BJ (cell line): ENCODE measurements at regions not wholly inside any gene's neighbourhood (a gene's known extent, or its start where the extent isn't known, plus 50 kb on each side); places are given as distances from the start of the nearest gene placed in this dataset.
"Not testable (repeated sequence)": the region's sequence is repeated elsewhere in the genome, so short reads cannot be mapped to it uniquely, and the experiment has no call there.

Experiments
- CTCF ChIA-PET: fragments of 350-600 bp; formaldehyde crosslinking; extraction: SDS; loops from one replicate; lab custom pipeline; 2021; ENCODE audit warnings: antibody characterized with exemption, inconsistent platforms; lab: Yijun Ruan, JAX
- POLR2A ChIA-PET: fragments of 300-600 bp; sonication (Branson Sonifier 250); formaldehyde crosslinking; extraction: SDS; loops from one replicate; lab custom pipeline; 2021; ENCODE audit warnings: antibody characterized with exemption; lab: Charles Lee
- DNase-seq: peaks from one replicate; pipeline ENCODE4 v3.0.0-alpha.2; 2011; ENCODE audit warnings: low read depth
- H3K27me3 ChIP-seq: 2 replicates; pipeline ENCODE4 v1.6.0; 2011; ENCODE audit warnings: low read length; ENCODE audit not compliant: control insufficient read depth, insufficient read depth
- H3K36me3 ChIP-seq: 2 replicates; pipeline ENCODE4 v1.5.1; 2011; ENCODE audit warnings: low read length; ENCODE audit not compliant: control insufficient read depth, insufficient read depth
- H3K4me3 ChIP-seq: 2 replicates; pipeline ENCODE4 v1.5.1; 2011; ENCODE audit warnings: low read depth, mild to moderate bottlenecking, control low read depth, low read length
- TF ChIP-seq, protein P1 (sequence below): IDR thresholded peaks from 2 replicates; pipeline ENCODE4 v1.5.1; 2011; ENCODE audit warnings: low read depth, mild to moderate bottlenecking, control low read depth, inconsistent platforms, low read length, moderate library complexity; ENCODE audit not compliant: insufficient read depth

DNA sequence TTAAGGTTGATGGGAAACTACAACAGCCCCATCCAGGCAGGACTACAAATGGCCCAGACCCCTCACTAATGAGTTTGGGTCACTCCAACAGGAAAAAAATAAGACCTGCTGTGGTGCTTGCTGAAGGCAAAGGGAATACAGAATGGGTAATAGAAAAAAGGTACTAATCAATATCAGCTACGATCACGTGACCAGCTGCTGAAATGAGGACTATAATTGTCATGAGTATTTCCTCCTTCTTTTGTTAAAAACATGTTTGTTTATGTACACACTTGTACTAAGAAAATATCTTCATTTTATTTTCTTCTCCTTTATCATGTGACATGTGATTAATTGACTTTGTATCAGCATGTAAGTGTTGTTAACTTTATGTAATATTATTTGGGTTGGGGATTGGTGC lies 199.9 kb downstream of the GJA1 start:
- ChIA-PET POLR2A (no interaction called here), CTCF (no interaction called here)
- no peaks in the 10 kb centered on the region for H3K36me3 ChIP-seq
- no peaks in the 10 kb centered on the region for H3K27me3 ChIP-seq
- no peak overlapping the region for H3K4me3 ChIP-seq
- DNase-seq = no peak
- TF ChIP-seq, protein P1, sequence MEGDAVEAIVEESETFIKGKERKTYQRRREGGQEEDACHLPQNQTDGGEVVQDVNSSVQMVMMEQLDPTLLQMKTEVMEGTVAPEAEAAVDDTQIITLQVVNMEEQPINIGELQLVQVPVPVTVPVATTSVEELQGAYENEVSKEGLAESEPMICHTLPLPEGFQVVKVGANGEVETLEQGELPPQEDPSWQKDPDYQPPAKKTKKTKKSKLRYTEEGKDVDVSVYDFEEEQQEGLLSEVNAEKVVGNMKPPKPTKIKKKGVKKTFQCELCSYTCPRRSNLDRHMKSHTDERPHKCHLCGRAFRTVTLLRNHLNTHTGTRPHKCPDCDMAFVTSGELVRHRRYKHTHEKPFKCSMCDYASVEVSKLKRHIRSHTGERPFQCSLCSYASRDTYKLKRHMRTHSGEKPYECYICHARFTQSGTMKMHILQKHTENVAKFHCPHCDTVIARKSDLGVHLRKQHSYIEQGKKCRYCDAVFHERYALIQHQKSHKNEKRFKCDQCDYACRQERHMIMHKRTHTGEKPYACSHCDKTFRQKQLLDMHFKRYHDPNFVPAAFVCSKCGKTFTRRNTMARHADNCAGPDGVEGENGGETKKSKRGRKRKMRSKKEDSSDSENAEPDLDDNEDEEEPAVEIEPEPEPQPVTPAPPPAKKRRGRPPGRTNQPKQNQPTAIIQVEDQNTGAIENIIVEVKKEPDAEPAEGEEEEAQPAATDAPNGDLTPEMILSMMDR = no peak

DNA sequence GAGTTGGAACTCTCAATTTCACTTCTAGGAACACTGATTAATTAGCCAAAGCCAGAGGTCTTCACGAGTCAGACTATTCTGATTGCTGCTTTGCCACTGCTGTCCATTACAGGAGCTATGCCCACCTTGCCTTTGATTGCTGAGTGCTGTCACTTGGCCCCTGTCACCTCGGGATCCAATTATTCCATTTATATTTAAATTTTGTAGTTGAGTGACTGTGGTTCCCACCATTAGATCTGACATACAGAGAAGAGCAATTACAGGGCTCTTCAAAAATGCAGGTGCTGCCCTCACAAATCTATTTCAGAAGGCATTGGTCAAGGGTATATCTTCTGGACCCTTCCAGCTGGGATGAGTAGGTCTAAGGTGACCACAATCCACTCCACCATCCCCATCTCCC lies 200.8 kb downstream of the GJA1 start:
- POLR2A ChIA-PET, H3K4me3 ChIP-seq, DNase-seq, H3K27me3 ChIP-seq, H3K36me3 ChIP-seq, CTCF ChIA-PET: not testable (repeated sequence)

DNA sequence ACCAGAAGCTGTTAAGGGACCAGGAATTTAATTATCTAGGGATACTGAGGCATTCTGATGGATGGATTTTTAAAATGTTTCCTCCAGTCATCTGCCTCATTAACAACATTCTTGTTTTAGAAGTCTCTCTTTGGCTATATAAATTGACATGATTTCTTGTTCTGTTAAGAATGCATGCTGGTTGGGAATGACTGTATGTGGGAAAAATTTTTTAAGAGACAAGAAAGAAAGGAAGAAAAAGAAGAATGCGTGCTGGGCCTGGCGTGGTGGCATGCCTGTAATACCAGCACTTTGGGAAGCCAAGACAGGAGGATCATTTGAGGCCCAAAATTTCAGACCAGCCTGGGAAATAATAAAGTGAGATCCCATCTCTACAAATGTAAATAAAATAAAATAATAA lies 203.6 kb downstream of the GJA1 start:
- Histone ChIP-seq H3K36me3 (no peaks in the 10 kb centered on the region), H3K27me3 (no peaks in the 10 kb centered on the region), H3K4me3 (no peak overlapping the region)
- ChIA-PET POLR2A (no interaction called here), CTCF (no interaction called here)
- peak; percentile 41 for DNase-seq
- TF ChIP-seq, protein P1 = no peak

DNA sequence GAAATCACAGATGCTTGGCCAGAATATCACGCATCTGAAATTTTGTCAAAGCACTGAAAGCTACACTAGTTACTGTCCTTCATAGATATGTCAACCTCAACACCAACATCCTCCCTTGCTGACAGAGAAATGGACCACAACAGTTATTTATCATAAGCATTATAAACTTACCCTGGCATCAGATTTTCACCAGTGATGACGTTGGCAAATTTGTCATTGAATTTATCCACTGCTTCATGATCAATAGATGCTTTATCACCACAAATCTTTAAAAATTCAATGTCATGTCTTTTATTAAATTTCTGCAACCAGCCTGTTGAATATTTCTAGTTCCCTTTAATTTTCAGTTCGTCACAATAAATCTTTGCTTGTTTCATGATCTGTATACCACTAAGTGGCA lies 205.7 kb downstream of the GJA1 start:
- TF ChIP-seq, protein P1 = no peak
- Histone ChIP-seq H3K36me3 (no peaks in the 10 kb centered on the region), H3K27me3 (no peaks in the 10 kb centered on the region), H3K4me3 (no peak overlapping the region)
- ChIA-PET CTCF (no interaction called here), POLR2A (no interaction called here)
- no peak for DNase-seq

DNA sequence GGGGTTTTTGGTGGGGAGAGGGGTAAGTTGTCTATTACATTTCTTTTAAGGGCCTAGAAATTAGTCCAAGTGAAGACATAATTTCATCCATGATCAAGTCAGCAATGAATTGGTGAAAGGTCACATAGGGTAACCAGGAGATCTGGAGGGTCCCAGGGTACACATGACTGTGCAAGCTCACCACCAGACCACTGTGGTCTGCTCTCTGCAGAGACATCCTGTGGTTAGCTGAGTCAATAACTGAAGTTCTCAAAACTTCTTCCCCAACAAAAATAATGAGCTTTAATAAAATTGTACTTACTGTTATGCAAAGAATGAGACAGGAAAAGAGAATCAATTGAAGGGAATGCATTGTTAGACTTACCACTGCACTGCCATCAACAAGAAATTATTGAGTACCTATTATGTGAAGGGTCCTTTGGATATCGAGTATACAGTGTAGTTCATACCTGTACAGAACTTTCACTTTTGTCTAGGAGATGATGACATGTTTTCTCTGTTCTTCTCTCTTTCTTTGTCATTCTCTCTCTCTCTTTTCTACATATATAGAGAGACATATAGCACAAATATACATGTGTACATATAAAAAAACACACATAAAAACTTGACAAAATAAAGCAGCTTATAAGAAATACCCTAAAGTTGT lies 209.8 kb downstream of the GJA1 start:
- POLR2A ChIA-PET = interaction anchor here (0.5 kb wide), 1 partner anchor 210 kb away, joined by 5 read pairs; the partner anchor contains the start of gene GJA1

More for the DNA sequence above, 209.8 kb downstream of the GJA1 start:
- DNase-seq = no peak
- CTCF ChIA-PET = no interaction called here
- TF ChIP-seq, protein P1 = no peak
- H3K4me3 ChIP-seq = no peak overlapping the region
- no peaks in the 10 kb centered on the region for H3K36me3 ChIP-seq
- H3K27me3 ChIP-seq = no peaks in the 10 kb centered on the region
